GM10266 (cell line): ENCODE measurements at regions not wholly inside any gene's neighbourhood (a gene's known extent, or its start where the extent isn't known, plus 50 kb on each side); places are given as distances from the start of the nearest gene placed in this dataset.

Experiments used
- DNase-seq: peaks from one replicate; pipeline ENCODE4 v3.0.0; 2012; ENCODE audit errors: extremely low spot score
- CTCF ChIP-seq: IDR thresholded peaks from 2 replicates; pipeline ENCODE4 v1.5.1; 2012; ENCODE audit warnings: mild to moderate bottlenecking, low read depth; ENCODE audit not compliant: control insufficient read depth, insufficient read depth; ENCODE audit errors: missing control alignments

DNA sequence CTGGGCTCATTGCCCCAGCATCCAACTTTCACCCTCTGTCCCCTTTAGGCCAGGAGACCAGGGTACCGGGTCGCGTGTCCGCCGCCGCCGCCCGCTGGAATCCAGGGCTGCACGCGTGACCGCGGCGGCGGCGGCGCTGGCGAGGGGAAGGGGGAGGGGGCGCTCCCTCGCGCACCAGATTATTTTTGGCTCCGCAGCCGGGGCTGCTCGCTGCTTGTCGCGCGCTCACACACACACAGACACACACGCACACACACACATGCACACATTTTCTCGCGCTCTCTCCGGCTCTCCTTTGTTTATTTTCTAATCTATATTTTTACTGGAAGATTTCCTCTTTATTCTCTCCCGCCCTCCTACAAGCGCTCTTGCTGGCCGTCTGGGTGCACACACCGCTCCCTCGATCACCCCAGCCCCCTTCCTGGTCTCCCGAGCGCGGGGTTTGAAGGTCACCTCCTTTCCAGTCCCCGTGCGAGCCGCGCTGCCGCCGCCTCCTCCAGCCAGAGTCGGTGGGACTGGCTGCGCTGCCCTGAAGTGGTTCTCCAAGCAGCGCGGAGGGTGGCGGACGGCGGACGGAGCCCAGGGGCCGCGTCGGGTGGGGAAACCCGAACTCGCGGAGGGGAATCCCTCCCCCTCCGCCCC is 921.4 kb upstream of the EEF2KMT start:
- no peak for TF ChIP-seq CTCF
- no peak for DNase-seq

DNA sequence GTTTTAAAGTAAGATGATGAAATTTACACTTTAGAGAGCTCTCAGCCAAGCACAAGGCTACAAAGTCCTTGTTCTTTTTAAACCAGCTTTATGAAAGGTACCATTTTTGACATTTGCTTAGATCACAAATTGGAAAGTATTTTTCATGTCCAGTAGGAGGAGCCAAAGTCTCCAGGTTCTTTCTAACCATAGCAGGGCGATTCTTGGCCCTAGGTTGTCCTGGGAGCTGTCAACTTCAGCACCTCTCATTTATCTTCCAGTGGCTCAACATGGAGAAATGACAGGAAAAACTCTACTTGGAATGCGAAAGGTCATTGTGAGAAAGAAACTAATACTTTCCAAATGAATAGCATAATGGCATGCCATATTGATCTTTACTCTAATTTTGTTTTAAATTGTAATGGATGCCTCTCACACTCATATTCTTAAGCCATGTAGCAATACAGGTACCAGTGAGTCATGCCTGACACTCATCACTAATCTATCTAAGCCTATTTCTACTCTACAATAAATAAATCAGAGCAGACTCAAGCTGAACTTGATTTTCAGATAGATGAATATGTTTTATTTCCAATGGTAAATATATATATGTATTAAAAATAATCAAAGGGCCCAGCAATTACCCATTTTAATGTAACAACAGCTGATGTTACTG is 919.1 kb upstream of the EEF2KMT start:
- no peak for TF ChIP-seq CTCF
- peak; percentile 32 for DNase-seq

DNA sequence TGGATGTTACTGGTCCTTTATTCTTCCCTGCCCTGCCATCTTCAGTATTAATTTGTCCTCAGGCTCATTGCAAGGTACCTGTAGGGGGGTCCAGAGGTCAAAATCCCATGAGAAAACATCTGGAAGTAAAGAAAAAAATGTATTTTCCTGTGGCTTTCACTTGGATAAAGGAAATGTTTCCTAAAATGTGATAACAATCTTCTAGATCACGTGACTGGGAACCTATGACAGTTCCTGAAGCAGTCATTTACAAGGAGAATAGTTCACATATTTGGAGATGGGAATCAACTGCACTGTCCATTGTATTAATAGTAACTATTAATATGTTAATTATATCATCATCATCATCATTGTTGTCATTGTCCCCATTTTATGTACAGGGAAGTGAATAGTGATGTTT is 915.1 kb upstream of the EEF2KMT start:
- TF ChIP-seq CTCF, result no peak
- no peak for DNase-seq

- DNase-seq, result no peak
- no peak for TF ChIP-seq CTCF
Measured at GRCh38 chr16:6009151-6009550, 911.6 kb upstream of the EEF2KMT start.

- DNase-seq, result no peak
Measured at GRCh38 chr16:6008670-6009069, 911.1 kb upstream of the EEF2KMT start.

GRCh38 chr16:5993356-5993755 is 895.8 kb upstream of the EEF2KMT start:
- no peak for DNase-seq
- no peak for TF ChIP-seq CTCF

More at GRCh38 chr16:6008670-6009069, 911.1 kb upstream of the EEF2KMT start:
- no peak for TF ChIP-seq CTCF

DNA sequence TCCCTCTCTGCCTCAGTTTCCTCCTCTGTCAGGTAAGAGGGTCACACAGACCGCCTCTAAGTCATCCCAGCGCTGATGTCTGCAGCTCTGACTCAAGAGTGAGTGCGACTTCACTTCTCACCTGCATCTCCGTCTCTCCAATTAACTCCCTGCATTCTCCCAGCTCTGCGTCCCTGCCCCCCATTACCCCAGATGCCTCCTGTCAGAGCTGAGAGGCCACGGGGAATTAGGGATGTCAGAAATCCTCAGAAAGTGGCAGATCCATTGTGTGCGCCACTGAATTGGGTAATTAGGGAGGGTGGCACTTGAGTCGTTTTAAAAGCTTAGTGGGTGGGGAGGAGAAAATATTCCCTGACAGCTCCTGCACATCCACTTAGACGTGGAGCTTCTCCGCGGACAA is 885.4 kb upstream of the EEF2KMT start:
- no peak for TF ChIP-seq CTCF
- DNase-seq, result no peak
